H1 (cell line): ENCODE measurements at regions not wholly inside any gene's neighbourhood (a gene's known extent, or its start where the extent isn't known, plus 50 kb on each side); places are given as distances from the start of the nearest gene placed in this dataset.

Experiments used
- CTCF ChIA-PET: fragments of 300-600 bp; sonication (Branson Sonifier 250); formaldehyde crosslinking; loops from one replicate; lab custom pipeline; 2021; ENCODE audit not compliant: partially characterized antibody; lab: Charles Lee
- POLR2A ChIA-PET: fragments of 300-600 bp; sonication (Branson Sonifier 250); formaldehyde crosslinking; loops from one replicate; lab custom pipeline; 2021; ENCODE audit warnings: inconsistent platforms; ENCODE audit not compliant: partially characterized antibody; lab: Charles Lee
- DNase-seq, 2 experiments: peaks; one replicate each; pipeline versions ENCODE4 v3.0.0 to v3.0.0-alpha.2; 2010 to 2022; ENCODE audit warnings: low spot score in 2 of 2, low read depth in 1 of 2, mixed read lengths in 1 of 2
- FAIRE-seq: peaks from 2 replicates; lab custom pipeline; 2011; peaks lifted over from hg19 to GRCh38; lab: Jason Lieb, UNC
- H2AFZ ChIP-seq: 2 replicates; pipeline ENCODE4 v1.8.1; 2012; ENCODE audit warnings: low read length, inconsistent platforms
- H2AK5ac ChIP-seq: 2 replicates; pipeline ENCODE4 v1.6.1; 2013; ENCODE audit warnings: low read depth, low read length
- H2BK120ac ChIP-seq: replicated peaks from 2 replicates; pipeline ENCODE3; 2013; ENCODE audit warnings: low read depth, low read length, inconsistent platforms
- H2BK12ac ChIP-seq: 2 replicates; pipeline ENCODE4 v1.6.1; 2013; ENCODE audit warnings: low read depth, low read length
- H2BK15ac ChIP-seq: 2 replicates; pipeline ENCODE4 v1.6.1; 2013; ENCODE audit warnings: low read length
- H2BK20ac ChIP-seq: 2 replicates; pipeline ENCODE4 v1.6.1; 2013; ENCODE audit warnings: low read length
- H2BK5ac ChIP-seq: 2 replicates; pipeline ENCODE4 v1.6.1; 2013; ENCODE audit warnings: low read depth, low read length
- H3K14ac ChIP-seq: 2 replicates; pipeline ENCODE4 v1.6.1; 2013; ENCODE audit warnings: inconsistent platforms; ENCODE audit not compliant: insufficient read length
- H3K18ac ChIP-seq: 2 replicates; pipeline ENCODE4 v1.6.1; 2013; ENCODE audit warnings: low read length; ENCODE audit errors: extremely low read depth
- H3K23ac ChIP-seq: 2 replicates; pipeline ENCODE4 v1.6.1; 2013; ENCODE audit warnings: inconsistent platforms; ENCODE audit not compliant: insufficient read length
- H3K23me2 ChIP-seq: 2 replicates; pipeline ENCODE4 v1.6.1; 2013; ENCODE audit warnings: low read depth, low read length
- H3K27ac ChIP-seq: 2 replicates; pipeline ENCODE4 v1.6.1; 2011; ENCODE audit warnings: low read depth, low read length, inconsistent platforms
- H3K27me3 ChIP-seq, 4 experiments: replicated peaks in 1 of 4; 1 replicate in 1 of 4; 2 replicates in 3 of 4; pipeline versions ENCODE4 v1.6.1 to v1.8.1; 2011 to 2013; ENCODE audit warnings: low read length in 3 of 4, mild to moderate bottlenecking in 3 of 4, inconsistent platforms in 2 of 4, mixed read lengths in 2 of 4, moderate library complexity in 1 of 4; ENCODE audit not compliant: control insufficient read depth in 3 of 4, insufficient read depth in 3 of 4; ENCODE audit errors: extremely low read depth in 1 of 4
- H3K36me3 ChIP-seq, 4 experiments: 2 replicates each; pipeline versions ENCODE4 v1.6.1 to v1.8.1; 2011 to 2013; ENCODE audit warnings: mild to moderate bottlenecking in 4 of 4, low read length in 3 of 4, moderate library complexity in 2 of 4, control low read depth in 1 of 4, inconsistent platforms in 1 of 4; ENCODE audit not compliant: insufficient read depth in 4 of 4, control insufficient read depth in 2 of 4
- H3K4ac ChIP-seq: replicated peaks from 2 replicates; pipeline ENCODE3; 2013; ENCODE audit warnings: low read length, low read depth, mixed read lengths, inconsistent platforms; ENCODE audit not compliant: insufficient read length
- H3K4me1 ChIP-seq, 4 experiments: replicated peaks in 1 of 4; 1 replicate in 1 of 4; 2 replicates in 3 of 4; pipeline versions ENCODE4 v1.6.1 to v1.8.1; 2011 to 2013; ENCODE audit warnings: low read length in 3 of 4, inconsistent platforms in 2 of 4, mixed read lengths in 1 of 4; ENCODE audit not compliant: insufficient read depth in 4 of 4, control insufficient read depth in 3 of 4
- H3K4me2 ChIP-seq, 2 experiments: 2 replicates each; pipeline versions ENCODE4 v1.6.1 to v1.8.1; 2011 to 2013; ENCODE audit warnings: low read depth in 2 of 2, low read length in 2 of 2, control low read depth in 1 of 2, inconsistent platforms in 1 of 2, mild to moderate bottlenecking in 1 of 2; ENCODE audit not compliant: insufficient read depth in 1 of 2
- H3K4me3 ChIP-seq, 4 experiments: fragments of 200-600, 300-600 bp in 1 of 4; sonication (generic), shearing (Covaris generic), sonication (Bioruptor Twin) in 1 of 4; 2 replicates each; pipeline versions ENCODE4 v1.5.1 to v1.8.1; 2011 to 2016; ENCODE audit warnings: low read length in 4 of 4, low read depth in 3 of 4, control low read depth in 2 of 4, inconsistent platforms in 2 of 4, mild to moderate bottlenecking in 2 of 4, mixed read lengths in 1 of 4, moderate library complexity in 1 of 4; ENCODE audit not compliant: insufficient read depth in 2 of 4; ENCODE audit errors: extremely low read depth in 1 of 4
- H3K56ac ChIP-seq: replicated peaks from 2 replicates; pipeline ENCODE3; 2013; ENCODE audit warnings: low read depth, mild to moderate bottlenecking, mixed read lengths, low read length, inconsistent platforms; ENCODE audit not compliant: insufficient read length
- H3K79me1 ChIP-seq: 2 replicates; pipeline ENCODE4 v1.6.1; 2013; ENCODE audit warnings: low read depth, low read length, control low read depth
- H3K79me2 ChIP-seq, 2 experiments: 2 replicates each; pipeline versions ENCODE4 v1.6.1 to v1.8.1; 2012 to 2013; ENCODE audit warnings: low read length in 2 of 2, mild to moderate bottlenecking in 2 of 2, inconsistent platforms in 1 of 2; ENCODE audit not compliant: insufficient read depth in 2 of 2, control insufficient read depth in 1 of 2
- H3K9ac ChIP-seq, 4 experiments: replicated peaks in 1 of 4; 1 replicate in 1 of 4; 2 replicates in 3 of 4; pipeline versions ENCODE4 v1.6.1 to v1.8.1; 2011 to 2013; ENCODE audit warnings: low read depth in 3 of 4, low read length in 3 of 4, control low read depth in 2 of 4, mild to moderate bottlenecking in 2 of 4, moderate library complexity in 2 of 4, inconsistent platforms in 1 of 4; ENCODE audit errors: extremely low read depth in 1 of 4
- H3K9me3 ChIP-seq, 2 experiments: 2 replicates each; pipeline versions ENCODE4 v1.6.1 to v1.8.1; 2012 to 2013; ENCODE audit warnings: mild to moderate bottlenecking in 2 of 2, moderate library complexity in 2 of 2, control low read depth in 1 of 2, inconsistent platforms in 1 of 2, low read depth in 1 of 2, low read length in 1 of 2, mixed read lengths in 1 of 2; ENCODE audit not compliant: insufficient read depth in 2 of 2
- H4K20me1 ChIP-seq, 2 experiments: replicated peaks in 1 of 2; 2 replicates each; pipeline versions ENCODE3 to v1.8.1; 2011 to 2013; ENCODE audit warnings: inconsistent platforms in 2 of 2, low read length in 2 of 2, mild to moderate bottlenecking in 1 of 2; ENCODE audit not compliant: insufficient read depth in 2 of 2, control insufficient read depth in 1 of 2
- H4K5ac ChIP-seq: 2 replicates; pipeline ENCODE4 v1.6.1; 2013; ENCODE audit warnings: low read length, low read depth, mixed read lengths, inconsistent platforms; ENCODE audit not compliant: insufficient read length
- H4K8ac ChIP-seq: 2 replicates; pipeline ENCODE4 v1.8.0; 2013; ENCODE audit warnings: mild to moderate bottlenecking, moderate library complexity, low read length, inconsistent platforms; ENCODE audit not compliant: insufficient read depth; ENCODE audit errors: extremely low read depth
- H4K91ac ChIP-seq: replicated peaks from 2 replicates; pipeline ENCODE3; 2013; ENCODE audit warnings: low read length, mixed read lengths, inconsistent platforms; ENCODE audit not compliant: insufficient read length
- CHD1 ChIP-seq: IDR thresholded peaks from 2 replicates; pipeline ENCODE4 v1.6.1; 2012; ENCODE audit warnings: low read depth, low read length, improper control_type of control experiment
- CREB1 ChIP-seq: IDR thresholded peaks from 2 replicates; pipeline ENCODE4 v1.6.1; 2012; ENCODE audit warnings: inconsistent platforms
- CTCF ChIP-seq, 3 experiments: IDR thresholded peaks; 1 replicate in 2 of 3; 2 replicates in 1 of 3; pipeline versions ENCODE4 v1.5.1 to v1.6.1; 2011; ENCODE audit warnings: low read length in 3 of 3, mild to moderate bottlenecking in 3 of 3, inconsistent platforms in 2 of 3, low read depth in 1 of 3, moderate library complexity in 1 of 3; ENCODE audit not compliant: insufficient read depth in 1 of 3; ENCODE audit errors: control extremely low read depth in 1 of 3
- JUND ChIP-seq: IDR thresholded peaks from 2 replicates; pipeline ENCODE4 v1.6.1; 2011; ENCODE audit warnings: mild to moderate bottlenecking, improper control_type of control experiment, low read length
- POU5F1 ChIP-seq: IDR thresholded peaks from 2 replicates; pipeline ENCODE4 v1.6.1; 2011; ENCODE audit warnings: low read depth, mild to moderate bottlenecking, low read length, moderate library complexity
- RFX5 ChIP-seq: IDR thresholded peaks from 2 replicates; pipeline ENCODE4 v1.6.1; 2011; ENCODE audit warnings: low read depth, low read length, improper control_type of control experiment, borderline replicate concordance
- RNF2 ChIP-seq: fragments of 200-900, 300-1000 bp; sonication (generic); IDR thresholded peaks from 2 replicates; pipeline ENCODE4 v1.7.1; 2016; ENCODE audit warnings: borderline replicate concordance, low read depth, mild to moderate bottlenecking, antibody characterized with exemption, low read length; ENCODE audit not compliant: poor library complexity, severe bottlenecking; ENCODE audit errors: missing control alignments
- RXRA ChIP-seq: IDR thresholded peaks from 2 replicates; pipeline ENCODE4 v1.6.1; 2011; ENCODE audit warnings: low read depth, mild to moderate bottlenecking, low read length, moderate library complexity; ENCODE audit not compliant: insufficient read depth
- SAP30 ChIP-seq: fragments of 300-600 bp; sonication (generic); IDR thresholded peaks from 2 replicates; pipeline ENCODE4 v1.7.1; 2012; ENCODE audit warnings: low read length, moderate library complexity, mild to moderate bottlenecking, inconsistent platforms; ENCODE audit not compliant: insufficient read depth, insufficient replicate concordance
- SP1 ChIP-seq: IDR thresholded peaks from 2 replicates; pipeline ENCODE4 v1.6.1; 2011; ENCODE audit warnings: low read depth, low read length
- ZNF274 ChIP-seq: IDR thresholded peaks from 2 replicates; pipeline ENCODE4 v1.7.0; 2012; ENCODE audit warnings: low read length, borderline replicate concordance; ENCODE audit errors: extremely low read depth
- WGBS, 2 experiments: shearing (Covaris generic) in 1 of 2; methylation state at CpG; one replicate each; pipeline versions ENCODE4 v1.1.6 to v1.1.7; 2013 to 2015; ENCODE audit warnings: low lambda C conversion rate in 2 of 2, mixed read lengths in 2 of 2, inconsistent platforms in 1 of 2, low coverage in 1 of 2, missing lambda C conversion rate in 1 of 2; ENCODE audit not compliant: insufficient replicate concordance in 2 of 2, insufficient coverage in 1 of 2, insufficient read length in 1 of 2; ENCODE audit errors: extremely low coverage in 1 of 2, missing lambda C conversion rate in 1 of 2; 5-methylcytosine and 5-hydroxymethylcytosine counted together

- no peak for TF ChIP-seq CHD1
- TF ChIP-seq, all 59 proteins: peak for 0
These were observed 346.1 kb upstream of the ERCC4 start (continued) for GRCh38 chr16:13573903-13574302.

- Histone ChIP-seq H3K4me1 (no peaks in the 10 kb centered on the region), H2AFZ (no peak overlapping the region), H2BK12ac (no peak overlapping the region), H4K91ac (no peak overlapping the region), H3K23me2 (no peaks in the 10 kb centered on the region), H3K23ac (no peak overlapping the region), H3K27ac (no peak overlapping the region), H2AK5ac (no peak overlapping the region), H3K36me3 (no peaks in the 10 kb centered on the region), H4K8ac (no peak overlapping the region), H3K27me3 (no peaks in the 10 kb centered on the region), H3K9me3 (no peaks in the 10 kb centered on the region; a peak in 1 of 4 replicates), H3K79me1 (no peaks in the 10 kb centered on the region), H2BK5ac (no peak overlapping the region), H2BK120ac (no peak overlapping the region), H3K9ac (no peak overlapping the region), H3K4me3 (no peak overlapping the region), H2BK15ac (no peak overlapping the region), H4K20me1 (no peaks in the 10 kb centered on the region), H3K4ac (no peak overlapping the region), H3K4me2 (no peak overlapping the region), H2BK20ac (no peak overlapping the region), H4K5ac (no peak overlapping the region), H3K18ac (no peak overlapping the region), H3K14ac (no peak overlapping the region), H3K56ac (no peak overlapping the region), H3K79me2 (no peaks in the 10 kb centered on the region)
- CTCF ChIA-PET, result interaction anchor here (1.1 kb wide), 1 partner anchor 156 kb away, joined by 4 read pairs; no protein-coding TSS in a partner anchor
- DNase-seq, result no peak
- WGBS, 2 experiments, result 88% methylated on average over 1 of the region's 1 CpG; no CpG with 5 or more reads in 1 of the 2 experiments
- FAIRE-seq, result no peak
- POLR2A ChIA-PET, result no interaction called here
- no peak for TF ChIP-seq ZNF274
- TF ChIP-seq SP1, result no peak
- no peak for TF ChIP-seq RXRA
- TF ChIP-seq JUND, result no peak
- TF ChIP-seq RNF2, result no peak
- TF ChIP-seq POU5F1, result no peak
- TF ChIP-seq SAP30, result no peak
- no peak for TF ChIP-seq CREB1
- no peak for TF ChIP-seq CTCF (IDR thresholded peaks at IDR 0.05; ENCODE audit: control extremely low read depth in 1 of 3, insufficient read depth in 1 of 3, low read depth in 1 of 3, low read length in 3 of 3)
- TF ChIP-seq RFX5, result no peak
These were observed 333.9 kb upstream of the ERCC4 start for GRCh38 chr16:13586051-13586450.
